IMR-90 (cell line): ENCODE measurements at regions not wholly inside any gene's neighbourhood (a gene's known extent, or its start where the extent isn't known, plus 50 kb on each side); places are given as distances from the start of the nearest gene placed in this dataset.

Source experiments
- ATAC-seq: fragments of 200-7000 bp; cut with Tn5 transposase; 2 replicates; pipeline ENCODE4 v1.9.1; 2020; ENCODE audit warnings: low read depth, mild to moderate bottlenecking, moderate library complexity
- BruUV-seq: library from RNA; stranded (reverse); fragments of 400-500 nt; replicated peaks from 2 replicates; lab custom pipeline; 2021; lab: Mats Ljungman, UMichigan
- CTCF ChIA-PET: fragments of 300-600 bp; formaldehyde crosslinking; extraction: SDS; loops from one replicate; lab custom pipeline; 2021; ENCODE audit warnings: antibody characterized with exemption; lab: Yijun Ruan, JAX
- POLR2A ChIA-PET: fragments of 300-600 bp; sonication (Branson Sonifier 250); formaldehyde crosslinking; loops from one replicate; lab custom pipeline; 2022; ENCODE audit warnings: antibody characterized with exemption; ENCODE audit not compliant: unreplicated experiment; lab: Charles Lee
- DNase-seq: peaks from one replicate; pipeline ENCODE4 v3.0.0; 2013
- H2AFZ ChIP-seq: replicated peaks from 2 replicates; pipeline ENCODE3; 2013; ENCODE audit warnings: low read length, mild to moderate bottlenecking; ENCODE audit not compliant: poor library complexity
- H2AK5ac ChIP-seq: 2 replicates; pipeline ENCODE4 v1.6.1; 2013; ENCODE audit warnings: low read depth, low read length, inconsistent platforms
- H2AK9ac ChIP-seq: replicated peaks from 2 replicates; pipeline ENCODE3; 2013; ENCODE audit warnings: mild to moderate bottlenecking, low read depth, low read length, moderate library complexity; ENCODE audit not compliant: poor library complexity
- H2BK120ac ChIP-seq: 2 replicates; pipeline ENCODE4 v1.6.1; 2013; ENCODE audit warnings: low read depth, low read length, inconsistent platforms
- H2BK15ac ChIP-seq: 3 replicates; pipeline ENCODE4 v1.6.1; 2013; ENCODE audit warnings: low read depth, low read length, inconsistent platforms
- H2BK20ac ChIP-seq: 2 replicates; pipeline ENCODE4 v1.6.1; 2013; ENCODE audit warnings: low read depth, mild to moderate bottlenecking, inconsistent platforms, low read length, moderate library complexity
- H2BK5ac ChIP-seq: 2 replicates; pipeline ENCODE4 v1.6.1; 2013; ENCODE audit warnings: mild to moderate bottlenecking, low read depth, low read length, inconsistent platforms; ENCODE audit not compliant: poor library complexity, severe bottlenecking
- H3K14ac ChIP-seq: replicated peaks from 2 replicates; pipeline ENCODE4 v1.6.1; 2013; ENCODE audit warnings: low read depth, low read length, inconsistent platforms
- H3K18ac ChIP-seq: 2 replicates; pipeline ENCODE4 v1.6.1; 2013; ENCODE audit warnings: low read depth, low read length, control low read depth
- H3K23ac ChIP-seq: 2 replicates; pipeline ENCODE4 v1.6.1; 2013; ENCODE audit warnings: low read depth, low read length, inconsistent platforms
- H3K27ac ChIP-seq: 2 replicates; pipeline ENCODE4 v1.5.1; 2013; ENCODE audit warnings: mild to moderate bottlenecking, control low read depth, low read length; ENCODE audit not compliant: insufficient read depth
- H3K27me3 ChIP-seq: 2 replicates; pipeline ENCODE4 v1.6.1; 2013; ENCODE audit warnings: low read length; ENCODE audit not compliant: control insufficient read depth, insufficient read depth
- H3K36me3 ChIP-seq: 2 replicates; pipeline ENCODE4 v1.6.1; 2013; ENCODE audit warnings: low read length, mixed read lengths; ENCODE audit not compliant: control insufficient read depth, insufficient read depth
- H3K4ac ChIP-seq: 2 replicates; pipeline ENCODE4 v1.6.1; 2013; ENCODE audit warnings: low read depth, low read length, inconsistent platforms
- H3K4me1 ChIP-seq: 2 replicates; pipeline ENCODE4 v1.6.1; 2013; ENCODE audit warnings: low read length, mixed read lengths; ENCODE audit not compliant: control insufficient read depth, insufficient read depth
- H3K4me2 ChIP-seq: 2 replicates; pipeline ENCODE4 v1.6.1; 2013; ENCODE audit warnings: low read depth, mild to moderate bottlenecking, control low read depth, low read length, moderate library complexity
- H3K4me3 ChIP-seq: 2 replicates; pipeline ENCODE4 v1.5.1; 2013; ENCODE audit warnings: low read depth, mild to moderate bottlenecking, control low read depth, low read length, moderate library complexity; ENCODE audit not compliant: insufficient read depth
- H3K56ac ChIP-seq: 2 replicates; pipeline ENCODE4 v1.6.1; 2013; ENCODE audit warnings: low read length, inconsistent platforms; ENCODE audit not compliant: insufficient read depth; ENCODE audit errors: extremely low read depth
- H3K79me1 ChIP-seq, 2 experiments: 2 replicates each; pipeline ENCODE4 v1.6.1; 2013; ENCODE audit warnings: low read length in 2 of 2, inconsistent platforms in 1 of 2, low read depth in 1 of 2
- H3K9ac ChIP-seq: 2 replicates; pipeline ENCODE4 v1.6.1; 2013; ENCODE audit warnings: low read depth, low read length, control low read depth
- H3K9me1 ChIP-seq: 2 replicates; pipeline ENCODE4 v1.6.1; 2013; ENCODE audit warnings: low read length, inconsistent platforms; ENCODE audit not compliant: insufficient read depth
- H3K9me3 ChIP-seq: 2 replicates; pipeline ENCODE4 v1.6.1; 2013; ENCODE audit warnings: low read length; ENCODE audit not compliant: control insufficient read depth, insufficient read depth
- H4K20me1 ChIP-seq: 2 replicates; pipeline ENCODE4 v1.6.1; 2013; ENCODE audit warnings: low read length, inconsistent platforms; ENCODE audit not compliant: insufficient read depth
- H4K5ac ChIP-seq: 2 replicates; pipeline ENCODE4 v1.6.1; 2013; ENCODE audit warnings: mild to moderate bottlenecking, low read depth, low read length, control low read depth
- H4K8ac ChIP-seq, 2 experiments: 2 replicates each; pipeline ENCODE4 v1.6.1; 2013; ENCODE audit warnings: low read depth in 2 of 2, low read length in 2 of 2, control low read depth in 1 of 2, inconsistent platforms in 1 of 2
- H4K91ac ChIP-seq: 2 replicates; pipeline ENCODE4 v1.6.1; 2013; ENCODE audit warnings: low read depth, low read length, inconsistent platforms; ENCODE audit not compliant: insufficient read depth
- CEBPB ChIP-seq: IDR thresholded peaks from 2 replicates; pipeline ENCODE4 v1.6.1; 2012; ENCODE audit warnings: low read depth, low read length, improper control_type of control experiment
- RFX5 ChIP-seq: IDR thresholded peaks from 2 replicates; pipeline ENCODE4 v1.8.0; 2012; ENCODE audit warnings: low read depth, mild to moderate bottlenecking, low read length, moderate library complexity
- WGBS, 2 experiments: methylation state at CpG; one replicate each; pipeline versions ENCODE4 v1.1.5 to v1.1.7; 2013; ENCODE audit warnings: missing lambda C conversion rate in 2 of 2; ENCODE audit not compliant: insufficient read length in 1 of 2; ENCODE audit errors: extremely low coverage in 2 of 2; 5-methylcytosine and 5-hydroxymethylcytosine counted together
- dilution Hi-C: fragments of 300-500 bp; cut with HindIII; formaldehyde crosslinking; loops from one replicate; pipeline ENCODE4 v1.14.3; 2018; ENCODE audit warnings: low sequenced_read_pairs; ENCODE audit not compliant: unreplicated experiment
- in situ Hi-C: fragments of 300-500 bp; cut with MboI; formaldehyde crosslinking; loops from 3 replicates; pipeline ENCODE4 v1.14.3; 2019; ENCODE audit warnings: low sequenced_read_pairs, inconsistent platforms, mixed read lengths
- intact Hi-C: fragments of 100-400 bp; cut with micrococcal nuclease; formaldehyde crosslinking; loops from 2 replicates; pipeline ENCODE4 v1.10.0; 2022
- TF ChIP-seq, protein P1 (sequence below): conservative IDR thresholded peaks from 2 replicates; pipeline ENCODE4 v1.5.1; 2012; ENCODE audit warnings: mild to moderate bottlenecking, low read depth, low read length, improper control_type of control experiment
- TF ChIP-seq, protein P2 (sequence below): fragments of 150-350 bp; IDR thresholded peaks from 2 replicates; pipeline ENCODE4 v1.6.1; 2017; ENCODE audit warnings: mild to moderate bottlenecking, antibody characterized with exemption, low read length, low read depth

DNA sequence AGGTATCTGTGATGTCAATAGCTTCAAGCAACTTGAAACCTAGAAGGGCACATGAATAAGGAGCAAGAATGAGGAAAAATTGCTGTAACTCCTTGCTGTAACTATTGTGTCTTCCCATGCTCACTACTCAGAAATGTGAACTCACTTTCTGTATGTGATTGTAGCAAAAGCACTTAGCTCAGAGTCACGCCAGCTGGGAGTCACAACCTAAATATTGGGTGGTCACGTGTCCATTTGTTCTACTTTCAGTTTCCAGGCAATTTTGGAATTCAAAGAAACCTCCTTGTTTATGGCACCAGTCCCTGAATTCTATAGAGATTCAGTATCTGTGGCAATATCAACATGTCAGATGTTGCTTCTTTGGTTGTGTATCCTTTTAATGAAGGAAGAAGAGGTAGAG, 241.6 kb upstream of the AZI2 start:
- DNase-seq (peak; percentile 16), ATAC-seq (peak; percentile 14; the same call in 1 of the 2 replicates)
- H3K4me1 ChIP-seq: no peaks in the 10 kb centered on the region
- H4K20me1 ChIP-seq: no peaks in the 10 kb centered on the region
- intact Hi-C loops: no loop called here
- H2AK9ac ChIP-seq: no peak overlapping the region
- no peak overlapping the region for H3K4ac ChIP-seq
- H3K23ac ChIP-seq: no peak overlapping the region
- in situ Hi-C loops: no loop called here
- H3K79me1 ChIP-seq: no peaks in the 10 kb centered on the region
- H2BK5ac ChIP-seq: no peak overlapping the region
- H2BK120ac ChIP-seq: no peak overlapping the region
- H3K18ac ChIP-seq: no peak overlapping the region
- no peak overlapping the region for H4K8ac ChIP-seq
- no peak overlapping the region for H4K5ac ChIP-seq
- H2AK5ac ChIP-seq: no peak overlapping the region
- H3K4me3 ChIP-seq: 0 out of 2 replicates have a peak overlapping the region, but pooled peaks have one; percentile 24
- H2BK20ac ChIP-seq: no peak overlapping the region
- H3K9me1 ChIP-seq: no peaks in the 10 kb centered on the region
- peak overlapping the region; percentile 70 for H3K4me2 ChIP-seq
- no peak overlapping the region for H3K27ac ChIP-seq
- no peak overlapping the region for H4K91ac ChIP-seq
- H2BK15ac ChIP-seq: no peak overlapping the region
- dilution Hi-C loops: no loop called here
- no peak overlapping the region for H2AFZ ChIP-seq
- POLR2A ChIA-PET: no interaction called here
- no peaks in the 10 kb centered on the region for H3K9me3 ChIP-seq
- no peaks in the 10 kb centered on the region for H3K36me3 ChIP-seq
- H3K9ac ChIP-seq: no peak overlapping the region
- CTCF ChIA-PET: no interaction called here
- no TSS peak for BruUV-seq
- no peak overlapping the region for H3K14ac ChIP-seq
- 28% methylated on average over 2 of the region's 2 CpGs; no CpG with 5 or more reads in 1 of the 2 experiments for WGBS, 2 experiments
- no peaks in the 10 kb centered on the region for H3K27me3 ChIP-seq
- H3K56ac ChIP-seq: no peak overlapping the region
- TF ChIP-seq RFX5 (no peak), CEBPB (no peak)
- TF ChIP-seq, protein P1, sequence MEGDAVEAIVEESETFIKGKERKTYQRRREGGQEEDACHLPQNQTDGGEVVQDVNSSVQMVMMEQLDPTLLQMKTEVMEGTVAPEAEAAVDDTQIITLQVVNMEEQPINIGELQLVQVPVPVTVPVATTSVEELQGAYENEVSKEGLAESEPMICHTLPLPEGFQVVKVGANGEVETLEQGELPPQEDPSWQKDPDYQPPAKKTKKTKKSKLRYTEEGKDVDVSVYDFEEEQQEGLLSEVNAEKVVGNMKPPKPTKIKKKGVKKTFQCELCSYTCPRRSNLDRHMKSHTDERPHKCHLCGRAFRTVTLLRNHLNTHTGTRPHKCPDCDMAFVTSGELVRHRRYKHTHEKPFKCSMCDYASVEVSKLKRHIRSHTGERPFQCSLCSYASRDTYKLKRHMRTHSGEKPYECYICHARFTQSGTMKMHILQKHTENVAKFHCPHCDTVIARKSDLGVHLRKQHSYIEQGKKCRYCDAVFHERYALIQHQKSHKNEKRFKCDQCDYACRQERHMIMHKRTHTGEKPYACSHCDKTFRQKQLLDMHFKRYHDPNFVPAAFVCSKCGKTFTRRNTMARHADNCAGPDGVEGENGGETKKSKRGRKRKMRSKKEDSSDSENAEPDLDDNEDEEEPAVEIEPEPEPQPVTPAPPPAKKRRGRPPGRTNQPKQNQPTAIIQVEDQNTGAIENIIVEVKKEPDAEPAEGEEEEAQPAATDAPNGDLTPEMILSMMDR: no peak
- TF ChIP-seq, protein P2, sequence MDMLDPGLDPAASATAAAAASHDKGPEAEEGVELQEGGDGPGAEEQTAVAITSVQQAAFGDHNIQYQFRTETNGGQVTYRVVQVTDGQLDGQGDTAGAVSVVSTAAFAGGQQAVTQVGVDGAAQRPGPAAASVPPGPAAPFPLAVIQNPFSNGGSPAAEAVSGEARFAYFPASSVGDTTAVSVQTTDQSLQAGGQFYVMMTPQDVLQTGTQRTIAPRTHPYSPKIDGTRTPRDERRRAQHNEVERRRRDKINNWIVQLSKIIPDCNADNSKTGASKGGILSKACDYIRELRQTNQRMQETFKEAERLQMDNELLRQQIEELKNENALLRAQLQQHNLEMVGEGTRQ: peak; percentile 80
